Fibroblast of gingiva (primary cell): ENCODE measurements at regions not wholly inside any gene's neighbourhood (a gene's known extent, or its start where the extent isn't known, plus 50 kb on each side); places are given as distances from the start of the nearest gene placed in this dataset.
A peak's percentile ranks its signal among the peaks of the same experiment; 100 is the strongest.

Experiments used
- DNase-seq: peaks from one replicate; pipeline ENCODE4 v3.0.0-alpha.2; 2011; ENCODE audit warnings: low read depth

DNA sequence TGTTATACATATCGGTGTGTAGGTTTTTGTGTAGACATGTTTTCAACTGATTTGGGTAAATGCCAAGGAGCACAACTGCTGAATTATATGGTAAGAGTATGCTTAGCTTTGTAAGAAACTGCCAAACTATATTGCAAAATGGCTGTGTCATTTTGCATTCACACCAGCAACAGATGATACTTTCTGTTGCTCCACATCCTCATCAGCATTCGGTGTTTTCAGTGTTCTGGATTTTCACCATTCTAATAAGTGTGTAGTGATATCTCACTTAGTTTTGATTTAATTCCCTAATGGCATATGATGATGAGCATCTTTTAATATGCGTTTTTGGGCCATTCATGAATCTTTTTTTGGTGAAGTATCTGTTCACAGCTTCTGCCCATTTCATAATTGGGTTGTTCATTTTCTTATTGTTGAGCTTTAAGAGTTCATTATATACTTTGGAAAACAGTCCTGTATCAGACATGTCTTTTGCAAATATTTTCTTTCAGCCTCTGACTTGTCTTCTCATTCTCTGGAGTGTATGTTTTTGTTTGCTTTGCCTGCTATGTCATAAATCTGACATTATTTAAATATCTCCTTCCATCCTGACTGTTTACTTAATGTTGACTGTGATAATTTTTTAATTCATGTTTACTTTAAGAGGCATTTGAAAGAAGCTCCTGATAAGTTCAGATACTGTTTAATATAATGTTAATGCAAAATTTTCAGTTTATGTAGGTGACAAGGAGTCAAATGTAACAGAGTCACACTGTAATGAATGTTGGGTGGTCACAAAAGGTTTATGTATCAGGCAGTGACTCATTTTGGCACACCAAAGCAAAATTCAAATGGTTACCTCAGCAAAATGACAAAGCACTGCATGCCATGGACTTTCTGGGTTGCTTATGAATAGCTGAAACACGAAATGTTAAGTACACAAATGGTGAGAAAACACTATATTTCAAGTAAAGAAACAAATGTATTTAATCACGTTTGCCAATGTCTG, 181.1 kb upstream of the DAB2 start:
- peak; percentile 50 for DNase-seq

DNA sequence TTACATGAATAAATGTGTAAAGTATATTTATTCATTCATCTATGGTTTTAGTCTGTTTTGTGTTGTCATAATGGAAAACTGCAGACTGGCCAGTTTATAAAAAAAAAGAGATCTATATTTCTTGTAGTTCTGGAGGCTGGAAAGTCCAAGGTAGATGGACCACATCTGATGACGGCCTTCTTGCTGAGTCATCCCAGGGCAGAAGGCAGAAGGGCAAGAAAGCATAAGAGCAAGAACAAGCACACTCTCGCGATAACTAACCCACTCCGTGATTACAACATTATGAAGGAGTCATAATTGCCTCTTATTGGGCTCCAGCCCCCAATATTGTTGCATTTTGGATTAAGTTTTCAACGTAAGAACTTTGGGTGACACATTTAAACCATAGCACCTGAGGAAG, 180.4 kb upstream of the DAB2 start:
- DNase-seq = no peak

DNA sequence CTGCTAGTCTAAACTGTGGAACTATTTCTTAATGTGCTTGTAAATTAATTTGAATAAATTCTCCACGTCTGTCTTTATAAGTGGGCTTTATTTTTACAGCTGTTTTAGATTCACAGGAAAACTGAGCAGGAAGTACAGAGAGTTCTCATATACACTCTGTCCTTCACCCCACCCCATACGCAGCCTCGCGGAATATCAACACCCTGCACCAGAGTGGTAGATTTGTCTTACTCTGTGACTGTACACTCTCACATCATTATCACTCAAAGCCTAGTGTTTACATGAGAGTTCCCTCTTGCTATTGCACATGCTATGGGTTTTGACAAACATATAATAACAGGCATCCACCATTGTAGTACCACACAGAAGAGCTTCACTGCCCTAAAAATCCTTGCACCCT, 179.7 kb upstream of the DAB2 start:
- DNase-seq = peak; percentile 56

DNA sequence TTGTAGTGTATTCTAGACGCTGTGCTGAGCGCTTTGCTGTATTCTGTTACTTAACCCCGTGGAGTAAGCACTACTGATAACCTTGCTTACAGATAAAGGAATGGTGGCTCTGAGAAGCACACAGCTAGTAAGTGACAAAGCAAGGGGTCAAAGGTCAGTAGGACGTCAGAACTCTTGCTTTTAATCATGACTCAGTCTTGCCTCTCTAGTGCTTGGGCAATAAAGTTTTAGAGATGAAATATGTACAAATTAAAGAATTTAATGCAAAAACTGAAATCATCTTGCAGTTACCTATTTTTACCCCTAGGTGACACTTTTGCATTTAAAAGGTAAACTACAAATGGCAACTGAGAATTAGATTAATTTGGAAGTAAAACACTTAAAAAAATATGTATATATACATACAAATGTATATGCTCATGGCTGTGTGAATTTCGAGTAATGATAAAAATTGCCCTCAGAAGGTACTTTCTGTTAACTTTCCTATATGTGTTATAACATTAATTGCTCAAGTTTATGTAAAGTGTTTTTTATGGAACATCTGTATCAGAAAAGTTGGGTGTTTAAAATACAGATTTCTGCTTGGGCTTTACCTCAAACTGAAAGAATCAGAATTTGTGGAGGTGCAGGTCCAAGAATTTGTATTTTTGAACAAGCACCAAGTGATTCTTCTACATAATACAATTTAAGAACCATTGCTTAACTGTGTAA, 175.1 kb upstream of the DAB2 start:
- peak; percentile 89 for DNase-seq

DNA sequence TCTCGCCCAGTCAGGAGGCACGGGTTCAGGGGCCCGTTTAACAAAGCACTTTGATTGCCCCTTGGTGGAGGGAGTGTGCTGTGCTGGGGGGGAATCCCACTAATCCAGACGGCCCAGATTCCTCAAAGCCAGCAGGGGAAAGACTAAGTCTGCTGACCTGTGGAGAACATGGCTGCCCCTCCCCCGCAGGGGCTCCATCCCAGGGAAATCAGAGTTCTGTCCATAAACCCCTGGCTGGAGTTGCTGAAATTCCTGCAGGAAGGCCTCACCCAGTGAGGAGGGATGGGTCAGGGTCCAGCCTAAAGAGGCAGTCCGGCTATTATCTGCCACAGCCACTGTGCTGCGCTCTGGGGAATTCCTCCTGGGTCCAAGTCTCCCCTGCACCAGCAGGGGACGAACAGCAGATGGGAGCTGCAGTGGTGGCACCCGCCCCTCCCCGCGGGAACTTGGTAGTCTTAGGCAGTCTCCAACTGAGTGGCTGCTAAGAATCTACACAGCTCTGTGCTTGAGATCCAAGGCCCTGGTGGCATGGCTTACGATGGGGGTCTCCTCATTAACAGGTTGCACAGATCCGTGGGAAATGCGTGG, 174.0 kb upstream of the DAB2 start:
- DNase-seq = no peak

DNA sequence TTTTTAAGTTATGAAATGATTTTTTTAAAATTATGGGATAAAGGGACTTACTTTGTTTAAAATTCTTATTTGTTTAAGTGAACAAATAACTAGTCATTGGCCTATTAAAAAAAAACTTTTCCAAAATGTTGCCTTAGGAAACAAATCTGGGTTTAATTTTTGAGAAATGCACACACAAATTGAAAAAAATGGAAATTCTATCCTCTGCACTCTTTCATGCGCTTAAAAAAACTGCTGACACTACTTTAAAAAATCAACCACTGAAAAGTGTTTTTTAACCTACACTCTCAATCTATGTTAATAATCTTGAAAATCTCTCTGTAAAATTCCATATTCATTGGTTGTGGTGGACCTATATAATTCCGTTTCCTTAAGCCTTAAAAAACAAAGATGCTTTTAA, 163.4 kb upstream of the DAB2 start:
- peak; percentile 38 for DNase-seq

DNA sequence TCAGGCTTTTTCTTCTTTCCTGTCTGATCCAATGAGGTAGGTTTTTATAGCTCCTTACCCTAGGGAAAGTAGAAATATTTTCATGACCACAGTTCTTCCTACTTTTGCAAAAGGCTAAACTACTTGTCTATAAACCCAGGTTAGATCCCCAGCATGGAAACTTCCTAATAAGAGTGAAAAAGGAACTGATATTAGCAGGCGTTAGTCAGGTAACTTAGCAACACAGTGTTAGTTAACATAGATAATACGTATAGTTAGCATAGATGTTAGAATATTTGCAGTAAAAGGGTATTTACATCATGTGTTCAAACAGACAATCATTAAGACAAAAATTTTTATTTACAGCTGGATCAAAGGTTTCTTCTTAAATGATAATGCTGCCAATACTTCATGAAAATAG, 162.9 kb upstream of the DAB2 start:
- DNase-seq = no peak

DNA sequence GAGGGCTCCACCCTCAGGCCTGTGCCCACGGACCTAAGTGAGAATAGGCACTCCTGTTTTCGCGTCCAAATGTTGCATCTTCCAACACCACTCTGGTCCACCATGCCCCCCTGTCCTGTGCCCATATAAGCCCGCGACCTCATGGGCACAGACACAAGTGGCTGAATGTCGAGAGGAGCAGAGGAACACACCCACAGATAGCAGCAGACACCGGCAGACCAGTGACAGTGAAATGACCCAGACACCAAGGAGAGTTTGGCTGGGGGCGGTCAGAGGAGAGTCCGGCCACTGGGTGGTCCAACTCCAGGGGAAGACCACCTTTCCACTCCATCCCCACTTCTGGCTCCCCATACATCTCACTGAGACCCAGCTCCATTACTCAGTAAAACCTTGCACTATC, 161.4 kb upstream of the DAB2 start:
- DNase-seq = no peak

DNA sequence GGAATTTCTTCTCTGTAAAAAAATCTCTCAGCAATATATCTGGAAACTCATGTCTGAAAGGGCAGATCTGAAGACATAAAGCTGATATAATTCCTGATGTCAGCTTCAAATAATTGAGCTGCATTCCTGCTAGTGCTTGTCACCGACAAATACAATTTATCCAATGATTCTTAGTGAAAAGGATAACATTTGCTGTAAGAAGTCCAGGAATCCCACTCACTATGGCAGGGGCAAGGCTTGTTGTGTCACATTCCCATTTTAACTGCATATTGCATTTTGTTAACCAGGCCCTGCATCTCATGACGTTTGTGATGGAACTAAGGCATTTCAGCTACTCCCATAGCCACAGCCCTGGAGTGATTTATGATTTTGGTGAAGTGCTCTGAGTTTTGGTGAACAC, 160.1 kb upstream of the DAB2 start:
- no peak for DNase-seq

DNA sequence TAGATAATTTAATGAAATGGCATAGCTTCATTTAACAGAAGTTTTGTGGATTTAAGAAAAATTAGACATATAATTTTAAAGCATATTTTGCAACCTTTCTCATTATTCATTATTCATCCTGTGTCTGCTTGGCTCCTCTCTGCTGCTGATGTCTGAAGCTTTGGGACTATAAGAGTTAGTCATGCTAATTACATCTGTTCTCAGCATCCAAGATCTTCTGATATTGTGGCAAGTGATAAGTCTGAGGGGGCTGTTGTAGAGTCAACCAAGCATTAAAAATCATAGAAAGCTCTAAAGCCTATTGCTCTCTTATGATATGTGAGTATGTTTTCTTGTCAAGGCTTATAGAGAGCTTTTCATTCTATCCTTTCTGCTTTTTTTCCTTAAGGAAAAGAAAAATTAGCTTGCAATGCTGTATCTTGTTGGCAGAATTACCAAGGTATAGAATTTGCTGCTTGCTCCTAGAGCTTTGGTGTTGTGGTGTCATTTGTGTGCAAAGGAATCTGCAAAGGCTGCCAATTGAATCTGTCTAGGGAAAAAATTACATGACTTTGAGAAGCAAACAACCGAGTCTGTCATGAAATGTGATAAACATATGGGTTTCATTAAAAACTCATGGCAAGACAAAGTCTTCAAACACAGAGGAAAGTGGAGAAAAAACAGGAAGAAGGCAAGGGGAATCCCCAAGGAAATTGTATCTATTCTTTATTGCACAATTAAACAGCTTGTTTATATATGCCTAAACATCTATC, 156.1 kb upstream of the DAB2 start:
- peak; percentile 92 for DNase-seq

DNA sequence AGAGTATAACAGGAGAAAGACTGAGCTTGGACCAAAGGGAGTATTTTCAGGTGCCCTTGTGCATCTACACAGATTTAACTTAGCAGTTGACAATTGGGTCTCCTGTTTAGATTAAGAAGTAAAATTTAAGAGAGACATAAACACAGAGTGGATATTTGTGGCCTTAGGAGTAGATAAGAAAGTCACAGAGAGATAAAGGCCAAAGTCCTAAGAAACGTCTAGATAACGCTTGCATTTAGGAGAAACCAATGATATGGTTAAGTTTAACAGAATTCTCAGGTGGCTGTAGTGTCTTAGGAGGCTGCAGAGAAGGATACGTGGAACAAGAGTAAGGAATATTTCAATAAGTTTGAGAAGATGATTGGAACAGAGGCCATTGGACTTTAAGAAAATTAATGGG, 155.0 kb upstream of the DAB2 start:
- no peak for DNase-seq

DNA sequence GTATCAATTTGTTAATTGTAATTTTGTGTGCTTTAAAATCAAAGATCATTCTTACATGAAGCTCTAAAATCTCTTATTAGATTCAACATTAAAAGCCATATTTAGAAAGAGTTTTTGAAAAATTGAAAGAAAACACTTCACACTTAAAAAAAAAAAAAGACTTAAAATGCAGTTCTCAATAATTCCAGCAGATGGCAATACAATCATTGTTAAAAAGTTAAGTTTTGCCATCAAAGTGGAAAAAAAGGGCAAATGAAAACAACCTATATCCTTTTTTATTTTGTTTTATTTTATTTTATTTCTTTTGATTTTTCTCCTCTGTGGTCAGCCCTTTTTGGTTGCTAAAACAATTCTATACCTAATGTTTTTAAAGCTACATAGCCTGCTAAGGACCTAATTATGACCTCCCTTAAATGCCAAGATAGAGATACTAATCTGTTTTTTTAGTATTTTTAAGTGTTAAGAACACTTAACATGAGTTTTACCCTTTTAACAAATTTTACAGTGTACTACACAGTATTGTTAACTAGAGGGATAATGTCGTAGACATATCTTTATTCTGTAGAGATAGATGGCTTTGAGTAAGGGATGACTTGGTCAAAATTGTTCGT, 154.2 kb upstream of the DAB2 start:
- peak; percentile 24 for DNase-seq

DNA sequence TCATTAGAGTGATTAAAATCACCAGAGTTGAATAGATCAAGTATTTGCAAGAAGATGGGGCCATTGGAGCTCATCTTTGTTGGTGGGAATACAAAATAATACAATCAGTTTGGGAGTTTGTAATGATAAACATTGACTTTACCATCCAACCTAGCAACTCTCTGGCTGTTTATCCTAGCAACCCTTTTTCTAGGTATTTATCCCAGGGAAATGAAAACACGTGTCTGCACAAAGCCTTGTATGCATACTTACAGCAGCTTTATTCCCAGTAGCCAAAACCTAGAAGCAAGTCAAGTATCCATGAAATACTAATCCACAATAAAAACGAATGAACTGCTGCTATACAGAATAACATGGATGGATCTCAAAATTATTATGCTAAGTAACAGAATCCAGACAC, 152.7 kb upstream of the DAB2 start:
- no peak for DNase-seq

DNA sequence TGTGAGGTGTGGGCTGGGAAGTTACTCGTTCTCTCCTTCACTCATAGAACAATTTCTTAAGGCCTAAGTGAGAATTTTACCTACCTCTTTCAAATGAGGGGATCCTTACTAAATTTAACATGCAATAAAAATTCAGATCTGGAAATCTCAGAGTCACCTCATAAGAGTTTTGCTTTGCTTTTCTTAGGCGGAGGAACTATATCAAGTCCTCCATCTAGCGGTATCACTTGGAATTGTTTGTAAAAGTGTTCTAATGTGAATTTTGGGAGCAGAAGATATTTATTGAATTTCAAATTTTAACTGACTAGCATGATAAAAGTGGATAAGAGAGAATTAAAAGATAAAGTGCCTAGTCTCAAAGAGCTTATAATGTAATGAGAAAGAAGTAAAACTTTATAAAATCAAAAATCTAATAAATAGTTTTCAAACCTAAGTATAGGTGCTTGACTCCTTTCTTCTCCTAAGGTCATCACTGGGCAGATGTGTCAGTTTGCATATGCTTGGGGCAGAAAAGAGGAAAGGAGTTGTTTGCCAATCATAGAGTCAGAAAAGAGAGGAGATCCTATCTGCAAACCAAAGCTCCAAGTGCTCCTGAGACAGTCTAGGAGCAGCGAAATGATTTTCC, 145.7 kb upstream of the DAB2 start:
- peak; percentile 34 for DNase-seq

DNA sequence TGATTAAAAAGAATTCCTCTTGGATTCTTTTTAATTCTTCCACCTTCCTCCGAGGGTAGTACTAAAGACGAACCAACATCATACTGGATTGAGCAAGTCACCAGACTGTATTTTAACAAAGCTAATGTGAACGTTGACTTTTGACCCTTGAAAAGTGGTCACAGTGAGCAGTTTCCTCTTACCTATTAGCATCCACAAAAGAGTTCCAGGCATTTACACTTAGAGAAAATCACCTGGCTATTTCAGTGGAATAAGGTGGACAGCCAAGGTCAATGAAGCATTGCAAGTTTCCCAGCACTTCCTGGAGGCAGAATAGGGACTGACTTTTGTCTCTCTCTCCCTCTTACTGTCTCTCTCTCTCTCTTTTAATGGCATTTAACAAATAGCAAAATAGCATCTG, 145.1 kb upstream of the DAB2 start:
- no peak for DNase-seq

DNA sequence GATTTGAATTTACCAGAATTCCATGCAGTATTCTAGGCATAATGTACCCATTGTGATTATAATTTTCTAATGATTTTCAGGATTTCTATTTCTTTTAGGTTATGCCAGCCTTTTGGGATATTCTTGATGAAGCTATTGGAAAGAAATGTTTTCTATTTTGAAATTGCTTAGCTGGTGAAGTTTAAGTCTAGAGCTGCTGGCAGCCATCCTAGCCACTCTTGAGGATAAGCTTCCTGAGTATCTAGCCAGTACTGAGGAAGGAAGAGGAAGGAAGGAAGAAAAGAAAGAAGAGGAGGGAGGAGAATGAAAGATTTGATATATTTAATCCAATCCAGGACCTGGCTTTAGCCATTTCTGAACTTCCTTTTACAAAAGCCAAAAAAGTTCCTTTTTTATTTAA, 142.1 kb upstream of the DAB2 start:
- no peak for DNase-seq

DNA sequence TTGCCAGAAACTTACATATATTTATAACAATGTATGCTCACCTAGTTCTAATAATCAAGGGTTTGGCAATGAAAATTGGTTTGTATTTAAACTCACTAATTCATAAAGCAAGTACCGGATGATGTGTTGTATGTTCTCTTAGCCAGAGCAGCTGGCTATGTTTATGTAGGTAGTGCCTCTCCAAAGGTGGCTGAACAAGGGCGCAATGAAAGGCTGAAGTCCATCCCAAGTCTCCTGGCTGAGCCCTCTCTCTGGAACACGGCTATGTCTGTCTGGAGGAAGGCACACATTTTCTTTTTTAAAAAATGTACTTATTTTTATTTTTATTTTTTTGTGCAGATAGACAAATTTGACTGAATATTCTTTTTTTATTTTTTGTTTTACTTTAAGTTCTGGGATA, 141.2 kb upstream of the DAB2 start:
- DNase-seq = no peak

DNA sequence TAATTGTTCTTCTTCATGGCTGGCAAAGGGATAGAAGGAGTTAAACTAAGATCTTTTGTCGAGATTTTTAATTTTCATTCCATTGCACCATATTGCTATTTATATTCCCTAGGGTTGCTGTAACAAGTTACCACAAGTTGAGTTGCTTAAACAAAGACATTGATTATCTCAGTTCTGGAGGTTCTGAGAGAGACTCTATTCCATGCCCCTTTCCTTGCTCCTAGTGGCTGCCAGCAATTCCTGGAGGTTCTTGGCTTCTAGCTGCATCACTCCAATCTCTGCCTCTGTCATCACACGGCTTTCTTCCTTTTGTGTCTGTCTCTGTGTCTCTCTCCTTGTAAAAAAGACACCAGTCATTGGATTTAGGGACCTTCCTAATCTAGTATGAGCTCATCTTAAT, 136.6 kb upstream of the DAB2 start:
- no peak for DNase-seq

DNA sequence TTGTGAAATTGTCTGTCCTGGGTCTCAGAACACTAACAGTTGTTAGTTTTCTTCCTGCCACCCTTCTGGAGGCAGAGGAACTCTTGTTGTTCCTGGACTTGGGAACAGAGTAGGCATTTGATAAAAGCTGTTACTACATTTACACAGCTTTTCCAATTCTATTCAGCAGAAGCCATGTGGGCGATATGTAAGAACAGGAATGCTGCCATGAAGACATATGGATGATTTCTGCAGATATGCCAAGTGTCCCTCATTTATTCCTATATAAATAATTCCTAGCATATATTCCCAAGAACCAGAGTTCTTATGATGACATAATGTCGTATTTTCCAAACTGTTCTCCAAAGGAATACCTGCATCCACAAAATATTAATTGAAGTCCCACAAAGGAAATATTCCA, 135.9 kb upstream of the DAB2 start:
- DNase-seq = no peak

DNA sequence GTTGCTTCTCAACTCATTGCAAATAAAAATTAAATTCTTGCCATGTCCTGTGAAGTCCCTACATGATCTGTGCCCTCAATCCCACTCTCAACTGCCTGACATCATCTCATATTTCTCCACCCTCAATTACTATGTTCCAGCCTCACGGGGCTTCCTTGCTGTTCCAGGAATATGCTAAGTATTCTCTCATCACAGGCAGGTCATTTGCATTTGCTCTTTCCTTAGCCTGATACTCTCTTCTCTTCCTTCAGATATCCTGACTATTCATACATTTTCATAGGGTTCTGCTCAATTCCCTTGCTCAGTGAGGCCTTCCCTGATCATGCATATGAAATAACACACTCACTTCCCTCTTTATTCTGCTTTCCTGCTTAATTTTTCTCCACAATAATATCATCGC, 135.1 kb upstream of the DAB2 start:
- DNase-seq = no peak

DNA sequence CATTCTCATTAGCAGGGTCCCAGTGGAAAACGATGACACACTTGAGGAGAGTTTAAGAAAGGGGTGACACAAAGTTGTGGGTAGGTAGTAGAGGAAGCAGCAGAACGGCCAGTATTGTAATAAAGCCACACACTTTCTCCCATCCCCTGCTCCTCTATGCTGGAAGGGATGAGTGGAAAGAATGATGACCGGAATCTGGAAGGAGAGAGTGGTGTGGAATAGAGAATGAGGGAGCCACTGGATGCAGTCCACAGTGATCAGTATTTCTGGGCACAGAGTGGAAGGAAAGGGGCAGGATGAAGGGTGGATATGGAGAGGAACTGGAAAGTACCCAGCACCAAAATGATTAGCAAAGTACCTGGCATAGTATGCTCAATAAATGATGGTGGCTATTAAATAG, 133.8 kb upstream of the DAB2 start:
- DNase-seq = no peak
